ACC112 (cell line): ENCODE measurements at regions not wholly inside any gene's neighbourhood (a gene's known extent, or its start where the extent isn't known, plus 50 kb on each side); places are given as distances from the start of the nearest gene placed in this dataset.
"Not testable (repeated sequence)": the region's sequence is repeated elsewhere in the genome, so short reads cannot be mapped to it uniquely, and the experiment has no call there.

Experiments used
- H2AFZ ChIP-seq: fragments of 200-600 bp; sonication (generic); one replicate; pipeline ENCODE4 v1.6.0; 2017; ENCODE audit warnings: antibody characterized with exemption, low read length; ENCODE audit not compliant: unreplicated experiment
- H3K27ac ChIP-seq: fragments of 200-600 bp; sonication (generic); 2 replicates; pipeline ENCODE4 v1.5.1; 2014; ENCODE audit warnings: low read depth, mild to moderate bottlenecking, antibody characterized with exemption, low read length, moderate library complexity
- H3K27me3 ChIP-seq: fragments of 200-600 bp; sonication (generic); 2 replicates; pipeline ENCODE4 v1.6.1; 2014; ENCODE audit warnings: mild to moderate bottlenecking, antibody characterized with exemption, low read length, moderate library complexity, mixed read lengths; ENCODE audit not compliant: insufficient read depth
- H3K36me3 ChIP-seq: fragments of 200-600 bp; sonication (generic); 2 replicates; pipeline ENCODE4 v1.6.1; 2016; ENCODE audit warnings: mild to moderate bottlenecking, antibody characterized with exemption, low read length, moderate library complexity, mixed read lengths; ENCODE audit not compliant: insufficient read depth
- H3K4me1 ChIP-seq: fragments of 200-600 bp; sonication (generic); one replicate; pipeline ENCODE4 v1.6.1; 2016; ENCODE audit warnings: low read length, mixed read lengths; ENCODE audit not compliant: insufficient read depth, unreplicated experiment, control insufficient read depth
- H3K4me3 ChIP-seq: fragments of 200-600 bp; sonication (generic); 2 replicates; pipeline ENCODE4 v1.5.1; 2014; ENCODE audit warnings: mild to moderate bottlenecking, low read depth, low read length
- H3K79me2 ChIP-seq: fragments of 200-600 bp; sonication (generic); one replicate; pipeline ENCODE4 v1.6.0; 2016; ENCODE audit warnings: low read length; ENCODE audit not compliant: control insufficient read depth, unreplicated experiment, insufficient read depth

DNA sequence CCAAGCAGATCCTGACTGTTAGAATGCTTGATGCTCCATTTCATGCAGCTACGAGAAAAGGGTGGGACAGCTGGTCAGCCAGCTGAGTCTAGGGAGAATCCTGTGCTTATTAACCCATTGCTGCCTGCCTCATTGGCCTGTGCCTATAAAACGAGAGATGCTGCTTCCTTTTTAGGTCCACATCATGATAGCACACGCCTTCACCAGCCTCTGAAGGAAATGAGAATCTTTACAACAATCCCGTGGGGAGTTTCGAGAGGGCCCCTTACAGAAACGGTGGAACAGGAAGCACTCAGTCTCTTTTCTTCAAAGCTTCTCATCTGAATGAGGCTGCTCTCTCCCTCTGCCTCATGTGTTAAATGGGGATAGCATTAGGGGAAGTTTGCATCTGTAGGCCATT lies 147.3 kb upstream of the RFLNA start:
- no peak overlapping the region for H3K27ac ChIP-seq
- H3K4me3 ChIP-seq = no peak overlapping the region
- H3K79me2 ChIP-seq = no peaks in the 10 kb centered on the region
- no peak overlapping the region for H2AFZ ChIP-seq
- H3K27me3 ChIP-seq = peaks cover 60% of the 10 kb centered on the region
- no peaks in the 10 kb centered on the region for H3K4me1 ChIP-seq
- no peaks in the 10 kb centered on the region for H3K36me3 ChIP-seq

GRCh38 chr12:124148481-124149273 lies 146.2 kb upstream of the RFLNA start:
- H3K36me3 ChIP-seq = no peaks in the 10 kb centered on the region
- no peak overlapping the region for H2AFZ ChIP-seq
- no peak overlapping the region for H3K27ac ChIP-seq
- H3K27me3 ChIP-seq = peaks cover 62% of the 10 kb centered on the region
- no peak overlapping the region for H3K4me3 ChIP-seq
- no peaks in the 10 kb centered on the region for H3K4me1 ChIP-seq
- no peaks in the 10 kb centered on the region for H3K79me2 ChIP-seq

DNA sequence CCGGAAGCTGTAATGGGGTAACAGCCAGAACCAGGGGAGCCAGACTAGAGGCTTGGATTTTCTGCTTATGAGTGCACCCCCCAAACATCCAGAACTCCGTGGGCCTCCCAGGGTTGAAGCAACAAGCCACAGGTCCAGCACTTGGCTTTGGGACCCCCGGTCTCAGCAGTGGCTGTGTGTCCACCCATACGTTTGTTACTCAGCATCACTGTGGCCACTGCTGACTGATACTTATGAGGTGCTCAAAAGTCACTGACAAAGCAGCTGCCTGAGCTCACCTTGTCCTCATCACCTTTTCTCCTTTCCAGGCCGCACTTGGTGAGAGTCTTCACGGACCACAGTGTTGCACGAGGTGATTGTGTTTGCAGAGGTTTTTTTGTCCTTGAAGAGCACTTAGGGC lies 145.6 kb upstream of the RFLNA start:
- H3K4me1 ChIP-seq = no peaks in the 10 kb centered on the region
- H3K4me3 ChIP-seq = no peak overlapping the region
- H3K36me3 ChIP-seq = no peaks in the 10 kb centered on the region
- H3K27me3 ChIP-seq = peaks cover 66% of the 10 kb centered on the region
- H2AFZ ChIP-seq = no peak overlapping the region
- H3K79me2 ChIP-seq = no peaks in the 10 kb centered on the region
- H3K27ac ChIP-seq = no peak overlapping the region

GRCh38 chr12:124150168-124150567 lies 144.7 kb upstream of the RFLNA start:
- Histone ChIP-seq H3K27me3 (peaks cover 63% of the 10 kb centered on the region), H3K36me3 (no peaks in the 10 kb centered on the region), H3K79me2 (no peaks in the 10 kb centered on the region), H2AFZ (no peak overlapping the region), H3K27ac (no peak overlapping the region), H3K4me3 (no peak overlapping the region), H3K4me1 (no peaks in the 10 kb centered on the region)

DNA sequence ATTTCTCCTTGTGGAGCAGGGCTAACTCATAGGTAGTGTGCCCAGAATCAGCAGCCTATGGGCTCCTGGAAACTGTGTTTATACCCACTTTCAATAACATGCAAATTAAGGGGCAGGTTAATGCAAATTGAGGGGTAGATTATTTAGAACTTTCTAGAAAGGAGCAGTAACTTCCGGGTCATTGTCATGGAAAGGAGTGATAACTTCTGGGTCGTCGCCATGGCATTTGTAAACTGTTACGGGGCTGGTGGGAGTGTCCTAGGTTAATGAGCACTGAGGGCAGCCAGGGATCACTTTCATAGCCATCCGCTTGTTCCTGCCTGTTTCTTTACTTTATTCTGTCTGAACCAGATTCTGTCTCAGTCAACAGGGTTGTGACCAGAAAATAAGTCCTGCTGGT lies 143.3 kb upstream of the RFLNA start:
- Histone ChIP-seq H3K79me2 (no peaks in the 10 kb centered on the region), H3K27me3 (peaks cover 63% of the 10 kb centered on the region), H3K4me3 (no peak overlapping the region), H3K4me1 (no peaks in the 10 kb centered on the region), H3K36me3 (no peaks in the 10 kb centered on the region), H3K27ac (no peak overlapping the region), H2AFZ (no peak overlapping the region)

DNA sequence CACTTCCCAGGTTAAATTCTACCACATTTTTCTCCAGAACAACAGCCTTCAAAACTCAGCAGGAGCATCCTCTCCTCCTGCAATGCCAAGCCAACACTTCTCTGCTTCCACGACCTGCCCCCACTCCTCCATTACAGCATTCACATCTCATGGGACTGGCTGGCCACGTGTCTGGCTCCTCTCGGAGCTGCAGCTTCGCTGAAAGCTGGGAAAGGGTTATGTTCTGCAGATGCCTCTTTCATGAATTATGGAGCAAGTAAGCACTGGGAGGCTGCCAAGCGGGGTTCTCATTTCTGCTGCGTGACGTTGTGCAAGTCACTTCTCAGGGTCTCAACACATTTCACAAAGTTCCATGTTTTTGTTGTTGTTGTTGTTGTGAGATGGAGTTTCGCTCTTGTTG lies 142.2 kb upstream of the RFLNA start:
- Histone ChIP-seq H3K27me3 (peaks cover 66% of the 10 kb centered on the region), H3K79me2 (no peaks in the 10 kb centered on the region)

DNA sequence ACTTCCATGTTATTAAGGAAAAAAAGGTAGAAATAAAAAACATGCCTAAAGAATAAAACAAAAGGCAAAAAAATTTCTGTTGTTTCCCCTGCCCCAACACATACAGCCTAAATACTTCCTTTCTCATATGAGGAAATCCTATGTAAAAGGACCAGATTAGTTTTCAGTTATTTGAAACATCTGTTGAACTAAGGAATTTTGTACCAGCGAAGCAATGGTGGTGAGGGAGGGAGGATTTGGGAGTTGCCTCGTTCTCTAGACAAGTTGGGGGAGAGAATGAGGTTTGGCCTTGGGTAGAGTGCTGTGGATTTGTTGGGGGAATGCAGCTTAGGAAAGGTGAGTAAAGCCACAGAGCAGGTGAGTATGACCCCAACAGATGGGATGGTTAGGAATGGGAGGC lies 141.5 kb upstream of the RFLNA start:
- peaks cover 66% of the 10 kb centered on the region for H3K27me3 ChIP-seq
- no peak overlapping the region for H2AFZ ChIP-seq
- H3K27ac ChIP-seq = no peak overlapping the region
- no peaks in the 10 kb centered on the region for H3K79me2 ChIP-seq
- H3K36me3 ChIP-seq = no peaks in the 10 kb centered on the region
- no peak overlapping the region for H3K4me3 ChIP-seq
- no peaks in the 10 kb centered on the region for H3K4me1 ChIP-seq

More for the DNA sequence above, 142.2 kb upstream of the RFLNA start:
- no peak overlapping the region for H3K4me3 ChIP-seq
- no peak overlapping the region for H2AFZ ChIP-seq
- H3K4me1 ChIP-seq = no peaks in the 10 kb centered on the region
- H3K27ac ChIP-seq = no peak overlapping the region
- no peaks in the 10 kb centered on the region for H3K36me3 ChIP-seq

DNA sequence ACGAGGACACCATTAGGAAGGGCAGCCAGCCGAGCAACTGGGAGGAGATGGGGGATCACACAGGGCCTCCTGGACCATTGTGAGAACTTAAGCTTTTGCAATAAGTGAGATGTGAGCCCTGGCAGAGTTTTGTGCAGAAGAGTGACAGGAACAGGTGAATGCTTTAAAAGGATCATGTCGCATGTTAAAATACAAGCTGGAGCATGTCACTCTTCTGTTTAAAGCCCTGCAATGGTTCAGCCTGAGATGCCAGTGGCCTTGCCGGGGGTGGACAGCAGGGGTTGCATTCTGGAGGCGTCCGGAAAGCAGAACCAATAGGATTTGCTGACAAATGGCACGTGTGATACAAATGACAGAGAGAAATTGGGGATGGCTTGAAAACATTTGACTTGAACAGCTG lies 137.5 kb upstream of the RFLNA start:
- no peaks in the 10 kb centered on the region for H3K36me3 ChIP-seq
- H3K79me2 ChIP-seq = no peaks in the 10 kb centered on the region
- no peaks in the 10 kb centered on the region for H3K4me1 ChIP-seq
- no peak overlapping the region for H3K27ac ChIP-seq
- peaks cover 42% of the 10 kb centered on the region for H3K27me3 ChIP-seq
- no peak overlapping the region for H3K4me3 ChIP-seq
- no peak overlapping the region for H2AFZ ChIP-seq

- no peak overlapping the region for H2AFZ ChIP-seq
- no peaks in the 10 kb centered on the region for H3K79me2 ChIP-seq
- H3K4me3 ChIP-seq = no peak overlapping the region
- no peaks in the 10 kb centered on the region for H3K36me3 ChIP-seq
- peaks cover 22% of the 10 kb centered on the region for H3K27me3 ChIP-seq
- H3K27ac ChIP-seq = no peak overlapping the region
- H3K4me1 ChIP-seq = no peaks in the 10 kb centered on the region
Measured at GRCh38 chr12:124159655-124160054, 135.2 kb upstream of the RFLNA start.

GRCh38 chr12:124160097-124160756 lies 134.7 kb upstream of the RFLNA start:
- H3K36me3 ChIP-seq = no peaks in the 10 kb centered on the region
- H2AFZ ChIP-seq = no peak overlapping the region
- H3K79me2 ChIP-seq = no peaks in the 10 kb centered on the region
- H3K27me3 ChIP-seq = peaks cover 21% of the 10 kb centered on the region
- H3K4me1 ChIP-seq = no peaks in the 10 kb centered on the region
- no peak overlapping the region for H3K4me3 ChIP-seq
- H3K27ac ChIP-seq = no peak overlapping the region

DNA sequence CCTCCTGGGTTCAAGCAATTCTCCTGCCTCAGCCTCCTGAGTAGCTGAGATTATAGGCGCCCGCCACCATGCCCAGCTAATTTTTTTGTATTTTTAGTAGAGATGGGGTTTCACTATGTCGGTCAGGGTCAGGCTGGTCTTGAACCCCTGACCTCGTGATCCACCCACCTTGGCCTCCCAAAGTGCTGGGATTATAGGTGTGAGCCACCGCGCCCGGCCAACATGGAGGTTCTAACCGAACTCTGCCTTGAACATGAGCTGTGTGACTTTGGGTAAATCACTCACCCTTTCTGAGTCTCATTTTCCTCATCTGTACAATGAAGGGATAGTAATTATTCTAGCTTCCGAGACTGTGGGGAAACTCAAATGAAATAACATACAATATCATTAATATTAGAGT lies 133.5 kb upstream of the RFLNA start:
- H2AFZ ChIP-seq, H3K27ac ChIP-seq, H3K36me3 ChIP-seq: not testable (repeated sequence)

More for the DNA sequence above, 133.5 kb upstream of the RFLNA start:
- peaks cover 24% of the 10 kb centered on the region for H3K27me3 ChIP-seq
- H3K79me2 ChIP-seq, H3K4me3 ChIP-seq, H3K4me1 ChIP-seq: not testable (repeated sequence)
